ENCODE measurements at regions not wholly inside any gene's neighbourhood (a gene's known extent, or its start where the extent isn't known, plus 50 kb on each side); places are given as distances from the start of the nearest gene placed in this dataset.

GRCh38 chr5:112684737-112685136 is 52.9 kb upstream of the APC start:
- no peak overlapping the region for H3K4me3 ChIP-seq (ENCODE audit: low read depth, low read length)
- TF ChIP-seq CTCF (IDR thresholded peaks at IDR 0.05; ENCODE audit: low read depth, low read length): no peak

GRCh38 chr5:112685386-112685785 is 52.3 kb upstream of the APC start:
- no peak overlapping the region for H3K4me3 ChIP-seq (ENCODE audit: low read depth, low read length)
- no peak for TF ChIP-seq CTCF (IDR thresholded peaks at IDR 0.05; ENCODE audit: low read depth, low read length)

- no peak for TF ChIP-seq CTCF (IDR thresholded peaks at IDR 0.05; ENCODE audit: low read depth, low read length)
- H3K4me3 ChIP-seq (ENCODE audit: low read depth, low read length): no peak overlapping the region
Observed at GRCh38 chr5:112685931-112686330, 51.8 kb upstream of the APC start.

GRCh38 chr5:112686675-112687074 is 51.0 kb upstream of the APC start:
- H3K4me3 ChIP-seq (ENCODE audit: low read depth, low read length): no peak overlapping the region
- TF ChIP-seq CTCF (IDR thresholded peaks at IDR 0.05; ENCODE audit: low read depth, low read length): no peak

DNA sequence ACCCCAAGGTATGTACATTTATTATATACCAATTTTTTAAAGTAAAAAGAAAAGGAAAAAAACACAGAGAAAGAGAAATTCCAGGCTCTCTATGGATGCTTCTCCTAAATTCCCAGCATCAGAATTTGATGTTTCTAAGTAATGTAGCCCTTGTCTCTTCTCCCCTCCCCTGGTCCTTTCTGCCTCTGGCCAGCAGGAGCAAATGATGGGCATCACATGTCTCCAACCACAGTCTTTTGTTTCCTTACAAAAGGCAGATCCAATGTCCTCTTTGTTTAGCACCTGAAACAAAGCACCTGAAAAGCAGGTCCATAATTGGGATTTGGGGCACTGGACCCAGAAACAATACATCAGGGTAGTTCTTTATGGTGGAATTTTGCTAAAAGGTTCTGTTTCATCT is 50.4 kb upstream of the APC start:
- no peak overlapping the region for H3K4me3 ChIP-seq (ENCODE audit: low read depth, low read length)
- no peak for TF ChIP-seq CTCF (IDR thresholded peaks at IDR 0.05; ENCODE audit: low read depth, low read length)

Data from WI38 (cell line).